ENCODE measurements at regions not wholly inside any gene's neighbourhood (a gene's known extent, or its start where the extent isn't known, plus 50 kb on each side); places are given as distances from the start of the nearest gene placed in this dataset.

- no peak overlapping the region for H3K4me2 ChIP-seq
- Mint-ChIP-seq H3K27me3 (ENCODE audit: insufficient read depth, low read depth, poor library complexity) (peaks cover 5% of the 10 kb centered on the region), H3K4me3 (no peak overlapping the region), H3K9me3 (no peaks in the 10 kb centered on the region), H3K27ac (no peak overlapping the region), H3K36me3 (ENCODE audit: low read depth) (no peaks in the 10 kb centered on the region), H3K4me1 (0 out of 3 replicates have a peak, but pooled peaks cover 2% of the 10 kb centered on the region)
- H3K4me3 ChIP-seq = no peak overlapping the region
- H3K4me1 ChIP-seq (ENCODE audit: insufficient read depth) = no peaks in the 10 kb centered on the region
- no peaks in the 10 kb centered on the region for H3F3A ChIP-seq (replicated peaks; ENCODE audit: low read depth)
- ATAC-seq = no peak
- peaks cover 3% of the 10 kb centered on the region; the same call in 1 of the 2 replicates for H3K9me2 ChIP-seq (ENCODE audit: insufficient read depth)
- no peaks in the 10 kb centered on the region for H3K36me3 ChIP-seq (ENCODE audit: insufficient read depth)
- H3K27ac ChIP-seq (ENCODE audit: low read depth) = no peak overlapping the region
- peak; percentile 19 for DNase-seq (ENCODE audit: low spot score)
- H3K79me2 ChIP-seq (replicated peaks; ENCODE audit: insufficient read depth) = no peaks in the 10 kb centered on the region
- TF ChIP-seq REST (IDR thresholded peaks at IDR 0.05; ENCODE audit: unreplicated experiment) (no peak), JUNB (IDR thresholded peaks at IDR 0.05; ENCODE audit: unreplicated experiment) (no peak), CREB1 (CRISPR knock-in tag; IDR thresholded peaks at IDR 0.05; ENCODE audit: low read depth) (no peak), ETS1 (IDR thresholded peaks at IDR 0.05) (no peak), ZNF114 (CRISPR knock-in tag; IDR thresholded peaks at IDR 0.05) (no peak), CTCF (conservative IDR thresholded peaks at IDR 0.05; ENCODE audit: low read depth in 2 of 2) (no peak), STAT1 (IDR thresholded peaks at IDR 0.05; ENCODE audit: unreplicated experiment) (no peak), NANOG (IDR thresholded peaks at IDR 0.05; ENCODE audit: borderline replicate concordance) (no peak), ZNF462 (CRISPR knock-in tag; IDR thresholded peaks at IDR 0.05) (no peak), POLR2AphosphoS5 (IDR thresholded peaks at IDR 0.05; ENCODE audit: low read depth) (no peak), EZH2phosphoT487 (IDR thresholded peaks at IDR 0.05; ENCODE audit: unreplicated experiment) (no peak), ZNF331 (CRISPR knock-in tag; IDR thresholded peaks at IDR 0.05; ENCODE audit: low read depth) (no peak), EZH2 (IDR thresholded peaks at IDR 0.05; ENCODE audit: low read depth, unreplicated experiment) (no peak)
- H2AFZ ChIP-seq = no peak overlapping the region
- H4K20me1 ChIP-seq (replicated peaks; ENCODE audit: insufficient read depth) = no peaks in the 10 kb centered on the region
- H3K27me3 ChIP-seq (ENCODE audit: insufficient read depth) = no peaks in the 10 kb centered on the region
Observed at GRCh38 chr18:55078303-55078932, 119.2 kb upstream of the CCDC68 start.
